Activated naive CD8-positive, alpha-beta T cell treated with anti-CD3 and anti-CD28 coated beads, Interleukin-2, amount 50 U/mL, for 24 hours (primary cell): ENCODE measurements at regions not wholly inside any gene's neighbourhood (a gene's known extent, or its start where the extent isn't known, plus 50 kb on each side); places are given as distances from the start of the nearest gene placed in this dataset.

ENCODE experiments used
- ATAC-seq: fragments of 150-1000 bp; cut with Tn5 transposase; one replicate; pipeline ENCODE4 v1.10.0; 2021
- DNase-seq: peaks from one replicate; pipeline ENCODE4 v3.0.0; 2021
- H3K27ac Mint-ChIP-seq: one replicate; pipeline ENCODE4 v1.8.0; 2021; ENCODE audit warnings: mild to moderate bottlenecking, mixed read lengths
- H3K27me3 Mint-ChIP-seq: one replicate; pipeline ENCODE4 v1.8.0; 2021; ENCODE audit warnings: mixed read lengths
- H3K36me3 Mint-ChIP-seq: one replicate; pipeline ENCODE4 v1.8.0; 2021; ENCODE audit warnings: low read depth, mixed read lengths
- H3K4me1 Mint-ChIP-seq: one replicate; pipeline ENCODE4 v1.8.0; 2021; ENCODE audit warnings: mixed read lengths
- H3K4me3 Mint-ChIP-seq: one replicate; pipeline ENCODE4 v1.8.0; 2021; ENCODE audit warnings: mild to moderate bottlenecking, moderate library complexity, mixed read lengths
- H3K9me3 Mint-ChIP-seq: one replicate; pipeline ENCODE4 v1.8.0; 2021; ENCODE audit warnings: mixed read lengths

- Mint-ChIP-seq H3K27me3 (no peaks in the 10 kb centered on the region), H3K36me3 (no peaks in the 10 kb centered on the region), H3K4me1 (no peaks in the 10 kb centered on the region), H3K4me3 (no peak overlapping the region), H3K9me3 (peaks cover 4% of the 10 kb centered on the region), H3K27ac (no peak overlapping the region)
- no peak for DNase-seq
- ATAC-seq = no peak
Observed at GRCh38 chr2:122414902-122415301, 659.5 kb downstream of the TSN start.

DNA sequence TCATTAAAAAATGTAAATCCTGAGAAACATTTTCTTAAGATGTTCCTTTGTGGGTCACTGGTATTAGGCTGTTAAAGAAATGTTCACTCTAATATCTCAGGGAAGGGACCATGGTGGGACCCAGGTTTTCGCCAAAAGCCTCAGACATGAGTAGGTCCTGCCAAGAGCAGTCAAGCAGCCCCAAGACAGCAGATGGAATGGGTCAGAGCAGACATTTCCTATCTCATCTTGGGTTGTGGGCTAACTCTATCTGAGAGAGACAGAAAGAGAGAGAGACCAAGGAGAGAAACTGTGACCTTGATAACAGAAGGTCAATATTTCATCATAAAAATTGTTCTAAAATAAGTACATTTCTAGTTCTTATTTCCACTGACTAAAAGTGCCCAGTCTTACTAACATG is 661.7 kb downstream of the TSN start:
- Mint-ChIP-seq H3K9me3 (no peaks in the 10 kb centered on the region), H3K4me1 (no peaks in the 10 kb centered on the region), H3K4me3 (no peak overlapping the region), H3K27me3 (no peaks in the 10 kb centered on the region), H3K36me3 (no peaks in the 10 kb centered on the region), H3K27ac (no peak overlapping the region)
- DNase-seq = no peak
- ATAC-seq = no peak

DNA sequence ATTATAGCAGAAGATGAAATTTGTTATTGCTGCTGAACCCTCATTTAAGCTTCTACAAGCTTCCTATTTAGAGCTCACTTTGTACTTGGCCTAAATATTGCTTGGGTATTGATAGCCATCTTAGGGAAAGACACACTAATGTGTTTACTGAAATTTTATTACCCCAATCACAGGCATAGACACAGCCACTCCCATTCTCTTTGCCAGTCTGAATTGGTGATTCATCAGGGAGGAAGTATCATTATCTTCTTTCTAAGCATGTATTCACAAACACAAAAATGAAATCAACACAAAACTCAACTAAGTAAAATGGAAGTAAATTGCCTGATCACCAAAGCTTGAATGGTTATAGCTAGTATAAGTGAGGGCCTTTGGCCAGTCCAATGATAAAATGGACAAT is 666.3 kb downstream of the TSN start:
- H3K36me3 Mint-ChIP-seq = no peaks in the 10 kb centered on the region
- no peaks in the 10 kb centered on the region for H3K27me3 Mint-ChIP-seq
- ATAC-seq (no peak), DNase-seq (no peak)
- H3K4me1 Mint-ChIP-seq = no peaks in the 10 kb centered on the region
- H3K4me3 Mint-ChIP-seq = no peak overlapping the region
- no peak overlapping the region for H3K27ac Mint-ChIP-seq
- no peaks in the 10 kb centered on the region for H3K9me3 Mint-ChIP-seq

DNA sequence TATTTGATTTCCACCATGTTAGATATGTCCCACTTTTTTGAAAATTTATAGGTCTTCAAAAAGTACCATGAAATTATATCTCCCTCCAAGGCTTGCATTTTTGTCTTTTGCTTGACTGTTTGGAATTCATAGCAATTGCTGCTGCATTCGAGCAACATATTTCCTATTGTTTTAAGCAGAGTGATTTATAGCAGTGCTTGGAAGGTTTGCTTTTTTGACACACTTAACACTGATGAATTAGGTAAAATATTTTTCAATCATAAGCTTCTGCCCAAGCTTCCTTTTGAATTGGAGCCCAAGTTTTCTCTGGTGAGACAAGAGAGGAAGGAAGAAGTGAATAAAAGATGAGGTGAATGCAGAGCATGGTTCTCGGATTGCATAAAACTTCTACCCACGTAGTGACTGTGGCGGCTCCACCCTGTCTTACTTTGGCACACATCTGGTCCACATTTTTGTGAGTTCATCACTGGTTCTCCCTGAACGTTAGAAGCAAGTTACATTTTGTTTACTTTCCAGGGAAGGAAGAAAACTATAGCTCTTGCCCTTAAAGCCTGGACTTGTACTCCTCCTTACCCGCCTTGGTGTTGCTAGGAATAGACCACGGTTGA is 667.0 kb downstream of the TSN start:
- Mint-ChIP-seq H3K4me3 (no peak overlapping the region), H3K9me3 (no peaks in the 10 kb centered on the region), H3K4me1 (no peaks in the 10 kb centered on the region), H3K27me3 (no peaks in the 10 kb centered on the region), H3K27ac (no peak overlapping the region), H3K36me3 (no peaks in the 10 kb centered on the region)
- ATAC-seq = no peak
- DNase-seq = no peak

DNA sequence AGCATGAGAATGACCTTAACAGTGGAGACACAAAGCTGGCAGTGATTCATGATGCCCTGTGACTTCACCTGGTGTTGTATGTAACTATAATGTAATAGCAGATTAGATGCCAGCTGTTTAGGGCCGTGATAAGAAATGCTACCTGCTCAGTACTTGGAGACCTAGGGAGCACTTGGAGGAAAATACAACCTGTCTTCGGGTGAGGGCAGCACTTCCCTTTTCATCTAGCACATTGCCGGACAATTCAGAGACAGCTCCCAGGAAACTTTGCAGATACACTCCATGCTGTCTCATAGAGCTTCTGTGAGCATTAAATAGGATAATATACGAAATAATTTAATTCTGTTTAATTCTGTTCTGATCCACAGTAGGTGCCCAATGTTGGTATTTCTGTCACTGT is 668.5 kb downstream of the TSN start:
- no peak for DNase-seq
- Mint-ChIP-seq H3K27me3 (peaks cover 2% of the 10 kb centered on the region), H3K4me3 (no peak overlapping the region), H3K4me1 (no peaks in the 10 kb centered on the region), H3K27ac (no peak overlapping the region), H3K9me3 (peaks cover 6% of the 10 kb centered on the region), H3K36me3 (no peaks in the 10 kb centered on the region)
- no peak for ATAC-seq

GRCh38 chr2:122433123-122433754 is 677.8 kb downstream of the TSN start:
- Mint-ChIP-seq H3K27ac (no peak overlapping the region), H3K4me1 (no peaks in the 10 kb centered on the region), H3K27me3 (peaks cover 3% of the 10 kb centered on the region), H3K9me3 (peaks cover 4% of the 10 kb centered on the region), H3K36me3 (no peaks in the 10 kb centered on the region), H3K4me3 (no peak overlapping the region)
- DNase-seq (no peak), ATAC-seq (no peak)

DNA sequence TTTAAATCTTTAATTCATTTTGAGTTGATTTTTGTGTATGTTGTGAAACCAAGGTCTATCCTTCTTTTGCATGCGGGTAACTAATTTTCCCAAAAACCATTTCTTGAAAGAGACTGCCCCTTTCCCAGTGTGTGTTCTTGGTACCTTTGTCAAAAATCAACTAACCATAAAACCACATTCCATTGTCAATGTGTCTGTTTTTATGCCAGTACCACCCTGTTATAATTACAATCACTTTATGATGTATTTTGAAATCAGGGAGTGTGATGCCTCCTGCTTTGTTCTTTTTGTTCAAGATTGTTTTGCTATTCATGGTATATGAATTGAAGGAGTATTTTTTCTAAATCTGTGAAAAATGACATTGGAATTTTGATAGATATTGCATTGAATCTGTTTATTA is 689.6 kb downstream of the TSN start:
- Mint-ChIP-seq H3K4me3 (no peak overlapping the region), H3K27ac (no peak overlapping the region), H3K27me3 (no peaks in the 10 kb centered on the region), H3K36me3 (no peaks in the 10 kb centered on the region), H3K4me1 (no peaks in the 10 kb centered on the region), H3K9me3 (peaks cover 4% of the 10 kb centered on the region)
- ATAC-seq (no peak), DNase-seq (no peak)

- ATAC-seq (no peak), DNase-seq (no peak)
- no peak overlapping the region for H3K27ac Mint-ChIP-seq
- no peak overlapping the region for H3K4me3 Mint-ChIP-seq
- no peaks in the 10 kb centered on the region for H3K4me1 Mint-ChIP-seq
- peaks cover 9% of the 10 kb centered on the region for H3K9me3 Mint-ChIP-seq
- H3K27me3 Mint-ChIP-seq = peaks cover 2% of the 10 kb centered on the region
- no peaks in the 10 kb centered on the region for H3K36me3 Mint-ChIP-seq
Observed at GRCh38 chr2:122446761-122447160, 691.3 kb downstream of the TSN start.

DNA sequence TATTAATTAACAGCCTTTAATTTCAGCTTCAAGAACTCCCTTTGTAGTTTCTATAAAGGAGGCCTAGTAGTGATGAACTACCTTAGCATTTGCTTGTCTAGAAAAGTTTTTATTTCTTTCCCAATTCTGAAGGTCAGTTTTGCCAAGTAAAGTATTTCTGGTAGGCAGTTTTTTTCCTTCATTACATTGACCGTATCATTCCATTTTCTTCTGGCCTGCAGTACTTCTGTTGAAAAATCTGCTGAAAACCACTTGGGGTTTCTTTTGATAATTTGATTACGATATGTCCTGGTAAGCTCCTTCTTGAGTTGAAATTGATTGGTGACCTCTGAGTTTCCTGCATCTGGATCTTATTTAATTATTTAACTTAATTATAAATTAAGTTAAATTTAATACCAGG is 691.8 kb downstream of the TSN start:
- Mint-ChIP-seq H3K36me3 (no peaks in the 10 kb centered on the region), H3K9me3 (peaks cover 9% of the 10 kb centered on the region), H3K4me1 (no peaks in the 10 kb centered on the region), H3K4me3 (no peak overlapping the region), H3K27ac (no peak overlapping the region), H3K27me3 (peaks cover 2% of the 10 kb centered on the region)
- ATAC-seq (no peak), DNase-seq (no peak)

- peaks cover 2% of the 10 kb centered on the region for H3K27me3 Mint-ChIP-seq
- H3K36me3 Mint-ChIP-seq = peaks cover 1% of the 10 kb centered on the region
- peaks cover 15% of the 10 kb centered on the region for H3K9me3 Mint-ChIP-seq
- ATAC-seq (no peak), DNase-seq (no peak)
- H3K4me1 Mint-ChIP-seq = no peaks in the 10 kb centered on the region
- no peak overlapping the region for H3K27ac Mint-ChIP-seq
- H3K4me3 Mint-ChIP-seq = no peak overlapping the region
Observed at GRCh38 chr2:122451040-122451439, 695.6 kb downstream of the TSN start.

DNA sequence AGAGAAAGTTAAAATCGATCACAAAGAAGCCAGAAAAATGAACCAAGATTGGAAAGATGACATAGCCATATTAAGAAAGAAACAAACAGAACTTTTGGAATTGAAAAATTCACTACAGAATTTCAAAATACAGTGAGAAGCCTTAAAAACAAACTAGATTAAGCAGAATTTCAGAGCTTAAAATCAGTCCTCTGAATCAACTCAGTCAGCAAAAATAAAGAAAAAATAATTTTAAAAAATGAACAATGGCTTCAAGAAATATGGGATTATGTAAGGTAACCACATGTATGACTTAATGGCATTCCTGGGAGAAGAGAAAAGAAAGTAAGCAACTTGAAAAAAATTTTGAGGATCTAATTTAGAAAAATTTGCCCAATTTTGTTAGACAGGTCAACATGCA is 696.2 kb downstream of the TSN start:
- DNase-seq = no peak
- Mint-ChIP-seq H3K9me3 (peaks cover 14% of the 10 kb centered on the region), H3K27me3 (peaks cover 2% of the 10 kb centered on the region), H3K4me1 (no peaks in the 10 kb centered on the region), H3K27ac (no peak overlapping the region), H3K36me3 (peaks cover 1% of the 10 kb centered on the region), H3K4me3 (no peak overlapping the region)
- ATAC-seq = no peak

DNA sequence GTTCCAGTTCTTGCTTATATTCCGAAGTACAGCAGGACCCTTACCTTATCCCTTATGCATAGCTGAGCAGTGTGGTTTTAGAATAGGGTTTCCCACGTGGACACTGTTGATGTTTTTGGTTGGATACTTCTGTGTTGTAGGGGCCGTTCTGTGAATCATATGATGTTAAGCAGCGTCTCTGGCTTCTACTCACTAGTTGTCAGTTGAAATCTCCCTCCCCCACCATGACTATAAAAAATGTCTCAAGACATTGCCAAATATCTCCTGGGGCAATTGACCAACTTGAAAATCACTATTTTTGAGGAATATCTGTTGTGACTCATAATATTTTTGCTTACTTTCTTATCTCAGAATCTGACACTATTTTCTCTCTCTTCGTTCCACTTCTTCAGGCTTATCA is 713.7 kb downstream of the TSN start:
- no peaks in the 10 kb centered on the region for H3K4me1 Mint-ChIP-seq
- no peak overlapping the region for H3K27ac Mint-ChIP-seq
- H3K36me3 Mint-ChIP-seq = no peaks in the 10 kb centered on the region
- H3K4me3 Mint-ChIP-seq = no peak overlapping the region
- no peak for DNase-seq
- ATAC-seq = no peak
- H3K27me3 Mint-ChIP-seq = no peaks in the 10 kb centered on the region
- no peaks in the 10 kb centered on the region for H3K9me3 Mint-ChIP-seq

GRCh38 chr2:122471753-122472152 is 716.3 kb downstream of the TSN start:
- H3K4me1 Mint-ChIP-seq = no peaks in the 10 kb centered on the region
- H3K9me3 Mint-ChIP-seq = no peaks in the 10 kb centered on the region
- no peaks in the 10 kb centered on the region for H3K36me3 Mint-ChIP-seq
- ATAC-seq (no peak), DNase-seq (no peak)
- H3K27ac Mint-ChIP-seq = no peak overlapping the region
- no peak overlapping the region for H3K4me3 Mint-ChIP-seq
- no peaks in the 10 kb centered on the region for H3K27me3 Mint-ChIP-seq

GRCh38 chr2:122478117-122478516 is 722.7 kb downstream of the TSN start:
- Mint-ChIP-seq H3K36me3 (no peaks in the 10 kb centered on the region), H3K9me3 (peaks cover 8% of the 10 kb centered on the region), H3K4me3 (no peak overlapping the region), H3K27ac (no peak overlapping the region), H3K4me1 (no peaks in the 10 kb centered on the region), H3K27me3 (no peaks in the 10 kb centered on the region)
- no peak for DNase-seq
- no peak for ATAC-seq

- no peaks in the 10 kb centered on the region for H3K36me3 Mint-ChIP-seq
- no peak for DNase-seq
- no peak overlapping the region for H3K27ac Mint-ChIP-seq
- ATAC-seq = no peak
- H3K4me3 Mint-ChIP-seq = no peak overlapping the region
- H3K4me1 Mint-ChIP-seq = no peaks in the 10 kb centered on the region
- H3K9me3 Mint-ChIP-seq = peaks cover 8% of the 10 kb centered on the region
- no peaks in the 10 kb centered on the region for H3K27me3 Mint-ChIP-seq
Observed at GRCh38 chr2:122478771-122479170, 723.3 kb downstream of the TSN start.
